Lower leg skin (tissue), 3 donors: ENCODE measurements at regions not wholly inside any gene's neighbourhood (a gene's known extent, or its start where the extent isn't known, plus 50 kb on each side); places are given as distances from the start of the nearest gene placed in this dataset.

Source experiments
- POLR2A ChIP-seq, 2 donors: fragments of 450-650 bp; IDR thresholded peaks; one replicate each; pipeline ENCODE4 v1.6.1; 2016 to 2017; ENCODE audit warnings: antibody characterized with exemption in 2 of 2, mild to moderate bottlenecking in 1 of 2, moderate library complexity in 1 of 2
- TF ChIP-seq, protein P1 (sequence below), 3 donors: fragments of 450-650 bp; IDR thresholded peaks; one replicate each; pipeline ENCODE4 v1.5.1; 2016; ENCODE audit warnings: antibody characterized with exemption in 3 of 3, mild to moderate bottlenecking in 3 of 3, moderate library complexity in 2 of 3

DNA sequence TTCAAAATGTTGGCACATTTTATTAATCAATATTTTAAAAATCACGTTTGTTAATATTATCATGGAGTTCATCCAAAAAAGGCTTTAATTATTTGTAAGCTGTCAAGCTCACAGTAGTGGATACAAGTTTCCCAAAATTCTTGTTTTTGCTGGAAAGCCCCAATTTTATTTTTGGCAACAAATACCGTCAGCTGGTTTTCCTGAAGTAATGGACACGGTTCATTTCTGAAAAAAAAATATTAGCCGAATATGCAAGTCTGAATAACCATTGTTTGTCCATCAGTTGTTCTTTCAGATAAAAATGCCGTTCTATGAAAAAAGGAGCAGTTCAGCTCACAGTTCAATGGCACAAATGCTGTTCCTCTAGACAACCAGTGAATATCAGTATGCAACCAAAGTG is 101.5 kb upstream of the RAI14 start:
- TF ChIP-seq, protein P1, sequence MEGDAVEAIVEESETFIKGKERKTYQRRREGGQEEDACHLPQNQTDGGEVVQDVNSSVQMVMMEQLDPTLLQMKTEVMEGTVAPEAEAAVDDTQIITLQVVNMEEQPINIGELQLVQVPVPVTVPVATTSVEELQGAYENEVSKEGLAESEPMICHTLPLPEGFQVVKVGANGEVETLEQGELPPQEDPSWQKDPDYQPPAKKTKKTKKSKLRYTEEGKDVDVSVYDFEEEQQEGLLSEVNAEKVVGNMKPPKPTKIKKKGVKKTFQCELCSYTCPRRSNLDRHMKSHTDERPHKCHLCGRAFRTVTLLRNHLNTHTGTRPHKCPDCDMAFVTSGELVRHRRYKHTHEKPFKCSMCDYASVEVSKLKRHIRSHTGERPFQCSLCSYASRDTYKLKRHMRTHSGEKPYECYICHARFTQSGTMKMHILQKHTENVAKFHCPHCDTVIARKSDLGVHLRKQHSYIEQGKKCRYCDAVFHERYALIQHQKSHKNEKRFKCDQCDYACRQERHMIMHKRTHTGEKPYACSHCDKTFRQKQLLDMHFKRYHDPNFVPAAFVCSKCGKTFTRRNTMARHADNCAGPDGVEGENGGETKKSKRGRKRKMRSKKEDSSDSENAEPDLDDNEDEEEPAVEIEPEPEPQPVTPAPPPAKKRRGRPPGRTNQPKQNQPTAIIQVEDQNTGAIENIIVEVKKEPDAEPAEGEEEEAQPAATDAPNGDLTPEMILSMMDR (IDR thresholded peaks at IDR 0.05): no peak
- no peak for TF ChIP-seq POLR2A (IDR thresholded peaks at IDR 0.05)
